ENCODE measurements at regions not wholly inside any gene's neighbourhood (a gene's known extent, or its start where the extent isn't known, plus 50 kb on each side); places are given as distances from the start of the nearest gene placed in this dataset.

DNA sequence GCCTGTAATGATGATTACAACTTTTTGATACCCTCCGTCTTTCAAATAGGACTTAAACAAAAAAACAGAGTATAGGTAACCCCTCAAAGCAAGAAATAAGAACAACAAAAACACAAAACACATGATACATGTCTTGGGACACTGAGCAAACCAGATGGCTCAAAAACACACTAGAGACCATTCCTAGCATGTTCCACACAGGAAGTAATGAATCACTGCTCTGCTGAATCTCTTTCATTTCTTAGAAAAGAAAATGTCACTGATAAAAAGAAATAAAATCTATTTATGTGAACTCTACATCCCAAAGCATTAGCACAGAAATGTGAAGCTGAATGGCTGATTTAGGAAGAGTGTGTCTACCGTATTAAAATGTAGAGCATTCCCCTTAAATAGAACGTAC lies 134.5 kb upstream of the IL15 start:
- TF ChIP-seq, protein P1, sequence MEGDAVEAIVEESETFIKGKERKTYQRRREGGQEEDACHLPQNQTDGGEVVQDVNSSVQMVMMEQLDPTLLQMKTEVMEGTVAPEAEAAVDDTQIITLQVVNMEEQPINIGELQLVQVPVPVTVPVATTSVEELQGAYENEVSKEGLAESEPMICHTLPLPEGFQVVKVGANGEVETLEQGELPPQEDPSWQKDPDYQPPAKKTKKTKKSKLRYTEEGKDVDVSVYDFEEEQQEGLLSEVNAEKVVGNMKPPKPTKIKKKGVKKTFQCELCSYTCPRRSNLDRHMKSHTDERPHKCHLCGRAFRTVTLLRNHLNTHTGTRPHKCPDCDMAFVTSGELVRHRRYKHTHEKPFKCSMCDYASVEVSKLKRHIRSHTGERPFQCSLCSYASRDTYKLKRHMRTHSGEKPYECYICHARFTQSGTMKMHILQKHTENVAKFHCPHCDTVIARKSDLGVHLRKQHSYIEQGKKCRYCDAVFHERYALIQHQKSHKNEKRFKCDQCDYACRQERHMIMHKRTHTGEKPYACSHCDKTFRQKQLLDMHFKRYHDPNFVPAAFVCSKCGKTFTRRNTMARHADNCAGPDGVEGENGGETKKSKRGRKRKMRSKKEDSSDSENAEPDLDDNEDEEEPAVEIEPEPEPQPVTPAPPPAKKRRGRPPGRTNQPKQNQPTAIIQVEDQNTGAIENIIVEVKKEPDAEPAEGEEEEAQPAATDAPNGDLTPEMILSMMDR (IDR thresholded peaks at IDR 0.05; ENCODE audit: insufficient read depth, low read depth, low read length, missing control alignments), result no peak
- DNase-seq (ENCODE audit: low read depth), result peak; percentile 29
- no peak overlapping the region for H3K4me3 ChIP-seq (ENCODE audit: low read length)

DNA sequence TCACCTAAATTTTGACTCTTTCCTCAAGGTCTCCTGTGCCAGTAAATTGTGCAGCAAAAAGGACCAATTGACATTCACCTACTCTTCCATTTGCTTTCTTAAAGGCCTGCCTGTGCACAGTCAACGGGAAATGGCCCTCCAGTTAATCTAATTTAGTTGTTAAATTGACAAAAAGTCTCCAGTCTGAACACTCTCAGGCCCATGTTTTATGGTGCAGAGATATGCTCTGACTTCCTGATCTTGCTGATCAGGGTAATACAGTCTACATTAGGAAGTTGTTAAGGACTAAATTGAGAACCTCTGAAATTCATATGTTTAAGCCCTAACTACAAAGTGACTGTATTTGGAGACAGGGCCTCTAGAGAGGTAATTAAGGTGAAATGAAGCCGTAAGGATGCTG lies 133.6 kb upstream of the IL15 start:
- TF ChIP-seq, protein P1 (IDR thresholded peaks at IDR 0.05; ENCODE audit: insufficient read depth, low read depth, low read length, missing control alignments), result no peak
- H3K4me3 ChIP-seq (ENCODE audit: low read length), result no peak overlapping the region

GRCh38 chr4:141503260-141503659 lies 133.1 kb upstream of the IL15 start:
- no peak overlapping the region for H3K4me3 ChIP-seq (ENCODE audit: low read length)
- TF ChIP-seq, protein P1 (IDR thresholded peaks at IDR 0.05; ENCODE audit: insufficient read depth, low read depth, low read length, missing control alignments), result no peak
- DNase-seq (ENCODE audit: low read depth), result no peak

More for the DNA sequence above, 133.6 kb upstream of the IL15 start:
- DNase-seq (ENCODE audit: low read depth), result no peak

DNA sequence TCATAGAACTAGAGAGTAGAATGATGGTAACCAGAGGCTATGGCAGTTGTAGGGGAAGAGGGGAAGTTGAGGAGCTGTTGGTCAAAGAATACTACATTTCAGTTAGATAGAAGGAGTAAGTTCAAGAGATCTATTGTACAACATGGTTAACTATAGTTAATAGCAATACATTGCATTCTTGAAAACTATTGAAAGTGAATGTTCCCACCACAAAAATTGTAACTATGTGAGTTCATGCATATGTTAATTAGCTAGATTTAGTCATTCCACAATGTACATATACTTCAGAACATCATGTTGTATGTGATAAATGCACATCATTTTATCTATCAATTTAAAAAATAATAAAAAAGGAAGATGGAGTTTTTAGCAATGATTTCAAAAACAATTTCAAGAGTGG lies 125.3 kb upstream of the IL15 start:
- no peak for DNase-seq (ENCODE audit: low read depth)
- TF ChIP-seq, protein P1 (IDR thresholded peaks at IDR 0.05; ENCODE audit: insufficient read depth, low read depth, low read length, missing control alignments), result no peak
- H3K4me3 ChIP-seq (ENCODE audit: low read length), result no peak overlapping the region

DNA sequence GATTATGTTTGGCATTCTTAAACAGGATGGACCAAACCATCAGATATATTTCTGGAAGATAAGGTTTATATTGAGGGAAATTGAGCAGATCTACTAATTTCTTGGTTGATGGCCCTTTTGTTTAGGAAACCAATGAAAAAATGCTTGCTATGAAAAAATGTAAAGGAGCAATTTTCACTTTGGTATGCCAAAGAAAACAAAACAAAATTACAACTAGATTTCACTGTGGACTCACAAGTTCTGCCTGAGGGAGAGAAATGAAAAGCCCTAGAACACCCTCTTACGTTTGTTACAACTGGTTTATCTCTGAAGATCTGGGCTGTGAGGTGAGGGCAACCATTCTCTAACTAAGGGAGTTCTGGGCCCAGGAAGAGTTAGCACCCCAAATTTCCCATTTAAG lies 122.5 kb upstream of the IL15 start:
- no peak overlapping the region for H3K4me3 ChIP-seq (ENCODE audit: low read length)
- DNase-seq (ENCODE audit: low read depth), result no peak
- TF ChIP-seq, protein P1 (IDR thresholded peaks at IDR 0.05; ENCODE audit: insufficient read depth, low read depth, low read length, missing control alignments), result no peak

- DNase-seq (ENCODE audit: low read depth), result no peak
- TF ChIP-seq, protein P1 (IDR thresholded peaks at IDR 0.05; ENCODE audit: insufficient read depth, low read depth, low read length, missing control alignments), result no peak
Observed at GRCh38 chr4:141518222-141518621, 118.2 kb upstream of the IL15 start.

DNA sequence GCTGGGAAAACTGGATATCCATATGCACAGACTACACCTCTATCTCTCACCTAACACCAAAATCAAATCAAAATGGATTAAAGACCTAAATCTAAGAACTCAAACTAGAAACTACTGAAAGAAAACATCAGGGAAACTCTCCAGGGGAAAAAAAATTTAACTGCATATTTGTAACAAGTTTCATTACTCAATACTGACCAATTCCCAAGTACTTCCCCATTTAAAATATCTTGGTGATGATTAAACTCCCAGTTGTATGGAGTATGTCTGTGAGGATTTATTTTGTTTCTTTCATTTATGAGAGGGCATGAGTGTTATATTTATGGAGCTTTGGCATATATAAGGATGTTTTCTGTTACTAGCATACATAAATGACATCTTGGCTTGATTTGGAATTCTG lies 112.3 kb upstream of the IL15 start:
- DNase-seq (ENCODE audit: low read depth), result no peak
- no peak overlapping the region for H3K4me3 ChIP-seq (ENCODE audit: low read length)
- TF ChIP-seq, protein P1 (IDR thresholded peaks at IDR 0.05; ENCODE audit: insufficient read depth, low read depth, low read length, missing control alignments), result no peak

More at GRCh38 chr4:141518222-141518621, 118.2 kb upstream of the IL15 start:
- H3K4me3 ChIP-seq (ENCODE audit: low read length), result no peak overlapping the region

All from epithelial cell of esophagus (primary cell).